LNCAP (cell line): ENCODE measurements at regions not wholly inside any gene's neighbourhood (a gene's known extent, or its start where the extent isn't known, plus 50 kb on each side); places are given as distances from the start of the nearest gene placed in this dataset.

Experiments
- TF ChIP-seq, protein P1 (sequence below): fragments of 450-650 bp; IDR thresholded peaks from 2 replicates; pipeline ENCODE4 v1.5.1; 2017; ENCODE audit warnings: mild to moderate bottlenecking

DNA sequence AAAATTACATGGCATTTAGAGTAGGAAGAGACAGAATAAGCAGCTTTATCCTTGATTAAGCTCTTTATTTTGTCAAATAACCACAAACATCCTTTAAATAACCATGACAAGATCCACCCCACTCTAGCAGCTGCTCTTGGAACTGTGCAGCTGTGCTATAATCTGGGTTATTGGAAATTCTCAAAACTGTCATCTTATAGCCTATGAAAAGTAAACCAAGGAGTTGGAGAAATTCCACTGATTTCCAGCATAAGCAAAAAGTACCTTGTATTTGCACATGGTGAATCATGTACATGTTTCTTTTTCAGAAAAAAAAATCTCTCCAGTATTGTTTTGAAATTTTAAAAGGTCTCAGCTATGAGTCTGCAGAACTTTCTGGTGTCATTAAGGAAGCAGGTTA lies 88.8 kb upstream of the ABI3BP start:
- TF ChIP-seq, protein P1, sequence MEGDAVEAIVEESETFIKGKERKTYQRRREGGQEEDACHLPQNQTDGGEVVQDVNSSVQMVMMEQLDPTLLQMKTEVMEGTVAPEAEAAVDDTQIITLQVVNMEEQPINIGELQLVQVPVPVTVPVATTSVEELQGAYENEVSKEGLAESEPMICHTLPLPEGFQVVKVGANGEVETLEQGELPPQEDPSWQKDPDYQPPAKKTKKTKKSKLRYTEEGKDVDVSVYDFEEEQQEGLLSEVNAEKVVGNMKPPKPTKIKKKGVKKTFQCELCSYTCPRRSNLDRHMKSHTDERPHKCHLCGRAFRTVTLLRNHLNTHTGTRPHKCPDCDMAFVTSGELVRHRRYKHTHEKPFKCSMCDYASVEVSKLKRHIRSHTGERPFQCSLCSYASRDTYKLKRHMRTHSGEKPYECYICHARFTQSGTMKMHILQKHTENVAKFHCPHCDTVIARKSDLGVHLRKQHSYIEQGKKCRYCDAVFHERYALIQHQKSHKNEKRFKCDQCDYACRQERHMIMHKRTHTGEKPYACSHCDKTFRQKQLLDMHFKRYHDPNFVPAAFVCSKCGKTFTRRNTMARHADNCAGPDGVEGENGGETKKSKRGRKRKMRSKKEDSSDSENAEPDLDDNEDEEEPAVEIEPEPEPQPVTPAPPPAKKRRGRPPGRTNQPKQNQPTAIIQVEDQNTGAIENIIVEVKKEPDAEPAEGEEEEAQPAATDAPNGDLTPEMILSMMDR, result no peak

DNA sequence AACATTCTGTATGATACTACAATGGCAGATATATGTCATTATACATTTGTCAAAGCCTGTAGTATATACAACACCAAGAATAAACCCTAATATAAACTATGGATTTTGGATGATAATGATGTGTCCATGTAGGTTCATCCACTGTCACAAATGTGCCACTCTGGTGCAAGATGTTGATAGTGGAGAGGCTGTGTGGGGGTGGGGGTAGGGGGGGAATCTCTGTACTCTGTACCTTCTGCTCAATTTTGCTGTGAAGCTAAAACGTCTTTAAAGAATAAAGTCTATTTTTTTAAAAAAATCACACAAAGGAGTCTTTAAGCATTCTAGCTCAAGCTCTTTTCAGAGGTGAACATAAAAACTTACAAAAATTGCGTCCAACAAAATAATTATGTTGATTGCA lies 88.2 kb upstream of the ABI3BP start:
- TF ChIP-seq, protein P1, result no peak

DNA sequence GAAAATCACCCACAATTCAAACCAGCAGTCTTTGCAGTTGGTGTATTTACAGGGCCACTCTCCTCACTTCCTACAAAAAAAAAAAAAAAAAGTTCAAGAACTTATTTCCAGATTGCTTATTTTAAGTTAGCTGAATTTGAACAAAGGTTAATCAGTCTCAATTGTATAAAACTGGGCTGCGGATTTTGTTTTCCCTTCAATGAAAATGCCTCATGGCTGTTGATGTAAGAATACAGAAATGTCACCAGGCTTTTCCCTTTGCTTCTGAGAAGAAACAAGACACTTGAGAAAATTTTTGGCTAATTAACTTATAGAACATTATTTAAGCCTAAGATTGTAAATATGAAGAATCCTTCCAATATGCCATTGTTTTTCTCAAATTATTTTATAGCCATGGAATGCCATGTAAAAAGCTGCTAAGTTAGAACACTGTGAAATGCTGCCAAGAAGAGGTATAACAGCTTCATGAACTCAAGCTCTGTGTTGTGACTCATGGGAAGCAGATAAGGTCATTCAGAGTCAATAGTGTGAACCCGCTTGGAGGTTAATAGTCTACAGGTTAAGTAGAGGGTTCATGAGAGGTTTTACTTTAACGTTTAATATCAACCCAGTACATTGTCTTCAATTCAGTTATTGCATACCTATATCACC lies 84.3 kb upstream of the ABI3BP start:
- TF ChIP-seq, protein P1, result no peak

DNA sequence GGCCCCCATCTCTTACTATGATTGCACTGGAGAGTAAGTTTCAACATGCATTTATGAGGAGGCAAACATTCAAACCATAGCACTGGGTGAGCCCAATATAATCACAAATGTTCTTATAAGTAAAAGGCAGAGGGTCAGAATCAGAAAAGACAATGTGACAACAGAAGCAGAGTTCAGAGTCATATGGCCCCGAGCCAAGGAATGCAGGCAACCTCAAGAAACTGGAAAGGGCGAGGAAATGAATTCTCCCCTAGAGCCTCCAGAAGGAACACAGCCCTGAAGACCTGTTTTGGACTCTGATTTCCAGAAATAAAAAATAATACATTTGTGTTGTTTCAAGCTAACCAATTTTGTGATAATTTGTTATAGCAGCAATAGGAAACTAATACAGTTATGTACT lies 81.3 kb upstream of the ABI3BP start:
- TF ChIP-seq, protein P1, result no peak

DNA sequence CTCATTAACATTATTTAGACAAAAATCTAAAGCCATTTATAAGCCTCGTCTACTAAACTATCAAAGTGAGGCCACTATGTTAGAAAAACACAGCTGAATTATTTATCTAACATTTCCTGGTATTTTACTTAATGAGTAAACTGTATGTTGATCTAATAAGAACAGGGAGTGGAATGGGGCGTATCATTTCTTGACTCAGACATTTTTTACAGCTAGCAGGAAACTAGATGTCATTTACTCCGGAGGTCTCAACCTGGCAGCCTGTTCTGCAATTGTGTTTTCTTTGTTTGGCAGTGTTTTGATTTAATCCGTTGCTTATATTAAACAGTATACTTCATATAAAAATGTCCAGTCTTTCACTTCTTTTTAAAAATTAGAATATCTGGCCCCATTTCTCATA lies 79.1 kb upstream of the ABI3BP start:
- TF ChIP-seq, protein P1, result no peak

DNA sequence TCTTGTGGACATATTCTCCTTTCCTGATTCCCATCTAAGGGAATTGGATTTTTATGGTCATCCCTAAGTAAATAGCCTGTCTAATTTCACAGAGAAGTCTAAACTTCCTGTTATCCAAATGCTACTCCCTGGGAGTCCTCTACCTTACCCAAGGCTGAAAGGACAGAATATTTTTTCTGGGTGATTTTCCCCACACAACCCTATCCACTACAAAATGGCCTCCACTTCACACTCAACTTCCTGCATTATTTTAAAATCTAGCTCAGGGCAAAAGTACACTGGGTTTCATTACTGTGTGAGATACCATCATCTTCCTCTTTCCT lies 77.5 kb upstream of the ABI3BP start:
- TF ChIP-seq, protein P1, result no peak

DNA sequence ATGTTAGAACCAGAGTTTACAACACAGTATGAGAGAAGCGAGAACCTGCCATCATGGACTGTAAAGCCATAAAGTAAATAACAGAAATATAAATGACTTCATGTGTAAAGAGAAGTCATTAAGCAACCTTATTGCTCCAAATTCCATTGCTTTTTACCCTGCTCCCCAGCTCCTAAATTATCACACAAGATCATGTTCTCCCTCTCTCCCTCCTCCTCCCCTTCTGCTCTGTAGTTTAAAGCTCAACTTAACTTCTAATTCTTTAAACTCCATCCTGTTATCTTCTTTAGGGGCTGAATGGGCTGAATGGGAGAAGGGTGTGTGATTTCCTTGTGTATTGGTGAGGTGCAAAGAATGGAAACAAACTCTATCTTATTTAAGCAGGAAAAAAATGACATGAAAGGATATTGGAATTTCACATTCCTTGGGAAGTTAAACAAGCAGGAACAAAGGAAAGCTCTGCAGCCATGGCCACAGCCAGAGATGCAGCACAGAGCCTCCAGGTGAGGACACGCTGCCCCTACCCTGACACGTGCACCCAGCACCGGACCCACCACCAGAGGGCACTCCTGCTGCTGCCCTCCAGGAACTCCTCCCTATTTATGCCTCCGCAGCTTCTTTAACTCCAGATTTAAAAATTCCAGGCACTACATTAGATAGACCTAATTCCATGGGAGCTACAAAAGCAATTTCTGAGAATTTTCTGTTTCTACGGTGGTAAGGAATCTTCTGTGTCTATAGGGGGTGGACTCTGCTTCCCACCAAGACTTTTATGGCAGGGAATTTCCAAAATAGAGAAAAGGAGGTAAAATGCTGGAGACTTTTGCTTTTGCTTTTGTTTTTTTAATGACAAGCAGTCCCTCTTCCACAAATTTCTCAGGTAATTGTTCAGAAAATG lies 76.9 kb upstream of the ABI3BP start:
- TF ChIP-seq, protein P1, result peak; percentile 92
